Type B pancreatic cell (in vitro differentiated cells): ENCODE measurements at regions not wholly inside any gene's neighbourhood (a gene's known extent, or its start where the extent isn't known, plus 50 kb on each side); places are given as distances from the start of the nearest gene placed in this dataset.

Source experiments
- DNase-seq: peaks from one replicate; pipeline ENCODE4 v3.0.0; 2021; ENCODE audit warnings: mixed read lengths; ENCODE audit not compliant: unreplicated experiment; ENCODE audit errors: extremely low spot score
- H3K27ac Mint-ChIP-seq: 2 replicates; pipeline ENCODE4 v1.8.0; 2021; ENCODE audit warnings: mild to moderate bottlenecking, mixed read lengths
- H3K27me3 Mint-ChIP-seq: 2 replicates; pipeline ENCODE4 v1.8.0; 2021; ENCODE audit warnings: mixed read lengths
- H3K36me3 Mint-ChIP-seq: 2 replicates; pipeline ENCODE4 v1.8.0; 2021; ENCODE audit warnings: mixed read lengths
- H3K4me1 Mint-ChIP-seq: one replicate; pipeline ENCODE4 v1.8.0; 2021; ENCODE audit warnings: mixed read lengths; ENCODE audit not compliant: unreplicated experiment
- H3K4me3 Mint-ChIP-seq: 2 replicates; pipeline ENCODE4 v1.8.0; 2021; ENCODE audit warnings: mild to moderate bottlenecking, mixed read lengths
- H3K9me3 Mint-ChIP-seq: 2 replicates; pipeline ENCODE4 v1.8.0; 2021; ENCODE audit warnings: mixed read lengths
- TF ChIP-seq, protein P1 (sequence below): fragments of 200-600 bp; sonication (generic); conservative IDR thresholded peaks from 2 replicates; pipeline ENCODE4 v1.5.0; 2021; ENCODE audit warnings: antibody characterized with exemption, mild to moderate bottlenecking

DNA sequence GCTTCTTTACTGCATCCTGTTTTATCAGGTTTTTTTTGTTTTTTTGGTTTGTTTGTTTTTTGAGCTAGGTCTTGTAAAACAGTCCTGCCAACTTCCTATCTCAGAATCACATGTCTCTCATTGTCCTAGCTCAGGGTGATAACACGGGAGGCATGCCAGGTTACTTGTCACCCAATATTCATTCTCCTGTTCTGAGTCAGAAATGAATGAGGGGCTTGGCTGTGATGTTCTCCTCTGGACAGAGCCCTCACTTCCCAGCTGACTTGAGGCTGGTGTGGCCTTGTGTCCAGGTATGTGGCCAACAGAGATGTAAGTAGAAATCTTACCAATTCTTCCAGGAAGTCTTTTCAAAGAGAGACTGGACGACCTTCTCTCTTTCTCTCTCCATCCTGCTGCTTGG is 317.0 kb downstream of the GABRB3 start:
- TF ChIP-seq, protein P1, sequence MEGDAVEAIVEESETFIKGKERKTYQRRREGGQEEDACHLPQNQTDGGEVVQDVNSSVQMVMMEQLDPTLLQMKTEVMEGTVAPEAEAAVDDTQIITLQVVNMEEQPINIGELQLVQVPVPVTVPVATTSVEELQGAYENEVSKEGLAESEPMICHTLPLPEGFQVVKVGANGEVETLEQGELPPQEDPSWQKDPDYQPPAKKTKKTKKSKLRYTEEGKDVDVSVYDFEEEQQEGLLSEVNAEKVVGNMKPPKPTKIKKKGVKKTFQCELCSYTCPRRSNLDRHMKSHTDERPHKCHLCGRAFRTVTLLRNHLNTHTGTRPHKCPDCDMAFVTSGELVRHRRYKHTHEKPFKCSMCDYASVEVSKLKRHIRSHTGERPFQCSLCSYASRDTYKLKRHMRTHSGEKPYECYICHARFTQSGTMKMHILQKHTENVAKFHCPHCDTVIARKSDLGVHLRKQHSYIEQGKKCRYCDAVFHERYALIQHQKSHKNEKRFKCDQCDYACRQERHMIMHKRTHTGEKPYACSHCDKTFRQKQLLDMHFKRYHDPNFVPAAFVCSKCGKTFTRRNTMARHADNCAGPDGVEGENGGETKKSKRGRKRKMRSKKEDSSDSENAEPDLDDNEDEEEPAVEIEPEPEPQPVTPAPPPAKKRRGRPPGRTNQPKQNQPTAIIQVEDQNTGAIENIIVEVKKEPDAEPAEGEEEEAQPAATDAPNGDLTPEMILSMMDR = no peak
- Mint-ChIP-seq H3K27ac (no peak overlapping the region), H3K27me3 (no peaks in the 10 kb centered on the region), H3K4me3 (no peak overlapping the region), H3K4me1 (no peaks in the 10 kb centered on the region), H3K36me3 (no peaks in the 10 kb centered on the region), H3K9me3 (no peaks in the 10 kb centered on the region)
- DNase-seq = no peak

DNA sequence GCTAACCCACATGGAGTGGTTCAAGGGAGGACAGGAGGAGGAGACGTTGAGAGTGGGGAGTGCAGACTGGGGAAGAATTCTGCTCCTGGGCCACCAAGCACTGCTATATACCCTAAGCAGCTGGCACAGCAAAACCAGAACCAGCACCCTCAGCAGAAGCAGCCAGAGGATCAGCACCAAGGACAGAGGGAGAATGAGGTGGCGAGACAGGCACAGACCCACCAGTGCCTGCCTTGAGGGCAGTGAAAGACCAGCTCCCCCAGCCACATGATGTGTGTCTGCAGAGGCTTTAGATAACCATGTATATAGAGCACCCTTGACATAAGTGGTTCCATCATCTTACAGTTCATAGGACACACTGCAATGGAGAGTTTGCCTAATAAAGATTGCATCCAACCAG is 319.0 kb downstream of the GABRB3 start:
- H3K4me3 Mint-ChIP-seq = no peak overlapping the region
- H3K9me3 Mint-ChIP-seq = no peaks in the 10 kb centered on the region
- no peak for DNase-seq
- H3K36me3 Mint-ChIP-seq = no peaks in the 10 kb centered on the region
- H3K4me1 Mint-ChIP-seq = no peaks in the 10 kb centered on the region
- H3K27ac Mint-ChIP-seq = no peak overlapping the region
- TF ChIP-seq, protein P1 = no peak
- no peaks in the 10 kb centered on the region for H3K27me3 Mint-ChIP-seq

DNA sequence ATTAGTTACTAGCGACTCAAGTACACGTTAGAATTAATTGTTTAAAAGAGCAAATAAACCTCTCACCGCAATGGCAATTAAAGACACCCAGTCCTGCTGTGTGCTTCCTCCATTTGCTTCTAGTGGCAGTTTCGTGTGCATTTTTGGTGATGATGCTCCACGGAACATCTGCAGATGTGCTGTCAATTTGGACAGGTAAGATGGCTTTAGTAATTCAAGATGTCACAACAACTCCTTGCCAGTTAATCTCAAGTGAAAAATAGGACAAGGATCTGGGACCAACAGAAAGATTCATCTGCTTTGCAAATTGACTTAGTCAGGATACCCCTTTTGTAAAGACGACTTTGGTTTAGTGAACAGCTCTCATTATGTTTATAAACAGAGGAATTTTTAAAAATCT is 320.9 kb downstream of the GABRB3 start:
- Mint-ChIP-seq H3K27ac (no peak overlapping the region), H3K4me1 (no peaks in the 10 kb centered on the region), H3K36me3 (no peaks in the 10 kb centered on the region), H3K9me3 (no peaks in the 10 kb centered on the region), H3K27me3 (no peaks in the 10 kb centered on the region), H3K4me3 (no peak overlapping the region)
- TF ChIP-seq, protein P1 = no peak
- DNase-seq = no peak

DNA sequence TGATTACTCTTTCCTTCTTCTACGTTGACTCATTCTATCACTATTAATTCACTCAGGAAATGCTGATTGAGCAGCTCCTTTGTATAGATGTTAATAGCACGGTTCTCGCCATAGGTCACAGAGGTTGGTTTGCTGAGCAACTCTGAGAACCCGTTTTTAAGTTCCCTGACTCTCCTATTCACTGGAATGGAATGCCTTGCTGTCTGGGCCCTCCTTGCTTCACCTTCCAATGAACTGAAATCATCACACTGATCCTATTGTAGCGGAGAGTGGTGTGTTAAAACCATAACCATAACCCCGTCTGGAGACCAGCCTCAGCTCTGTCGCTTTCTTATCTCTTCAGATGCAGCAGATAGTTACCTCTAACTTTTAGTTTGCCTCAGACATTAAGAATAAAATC is 323.6 kb downstream of the GABRB3 start:
- TF ChIP-seq, protein P1 = no peak
- no peak overlapping the region for H3K4me3 Mint-ChIP-seq
- H3K27ac Mint-ChIP-seq = no peak overlapping the region
- no peaks in the 10 kb centered on the region for H3K9me3 Mint-ChIP-seq
- no peaks in the 10 kb centered on the region for H3K36me3 Mint-ChIP-seq
- no peak for DNase-seq
- H3K4me1 Mint-ChIP-seq = no peaks in the 10 kb centered on the region
- H3K27me3 Mint-ChIP-seq = no peaks in the 10 kb centered on the region

DNA sequence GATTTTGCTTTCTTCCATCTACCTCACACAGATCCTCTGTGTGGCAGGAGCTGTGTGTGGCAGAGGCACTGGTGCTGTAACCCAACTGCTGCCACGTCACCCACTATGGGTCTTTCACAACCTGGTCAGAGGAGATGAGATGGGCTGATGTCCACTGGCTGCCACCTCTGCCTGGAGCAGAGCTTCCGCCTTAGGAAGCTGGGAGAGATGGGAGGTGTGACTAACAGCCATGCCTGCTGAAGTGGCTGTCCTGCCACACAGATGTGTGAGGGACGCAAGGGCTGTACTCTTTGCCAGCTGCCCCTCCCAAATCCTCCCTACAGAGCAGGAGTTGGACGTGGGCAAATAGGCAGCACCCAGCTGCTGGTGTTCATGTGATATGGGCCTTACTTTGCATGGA is 329.5 kb downstream of the GABRB3 start:
- Mint-ChIP-seq H3K27me3 (no peaks in the 10 kb centered on the region), H3K27ac (no peak overlapping the region), H3K4me3 (no peak overlapping the region), H3K36me3 (no peaks in the 10 kb centered on the region), H3K4me1 (peaks cover 3% of the 10 kb centered on the region), H3K9me3 (no peaks in the 10 kb centered on the region)
- TF ChIP-seq, protein P1 = no peak
- DNase-seq = no peak

DNA sequence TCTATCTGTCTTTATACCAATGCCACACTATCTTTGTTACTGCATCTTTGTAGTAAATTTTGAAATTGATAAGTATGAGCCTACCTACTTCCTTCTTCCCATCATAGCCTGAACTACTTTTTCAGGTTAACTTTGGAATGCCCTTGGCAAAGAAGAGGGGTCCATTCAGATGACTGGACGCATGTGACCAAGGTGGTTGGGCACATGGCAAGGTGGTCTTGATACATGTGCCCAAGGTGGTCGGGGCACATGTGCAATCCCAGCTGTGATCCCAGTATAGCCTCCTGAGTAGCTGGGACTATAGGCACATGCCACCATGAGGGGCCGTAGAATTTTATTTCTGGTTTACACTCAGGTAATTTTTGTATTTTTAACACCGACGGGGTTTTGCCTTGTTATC is 330.2 kb downstream of the GABRB3 start:
- H3K4me1 Mint-ChIP-seq = peaks cover 5% of the 10 kb centered on the region
- no peak overlapping the region for H3K4me3 Mint-ChIP-seq
- no peak overlapping the region for H3K27ac Mint-ChIP-seq
- no peaks in the 10 kb centered on the region for H3K27me3 Mint-ChIP-seq
- DNase-seq = no peak
- TF ChIP-seq, protein P1 = no peak
- H3K36me3 Mint-ChIP-seq = no peaks in the 10 kb centered on the region
- no peaks in the 10 kb centered on the region for H3K9me3 Mint-ChIP-seq
